Loucy (cell line): ENCODE measurements at regions not wholly inside any gene's neighbourhood (a gene's known extent, or its start where the extent isn't known, plus 50 kb on each side); places are given as distances from the start of the nearest gene placed in this dataset.

Source experiments
- EZH2phosphoT487 ChIP-seq: fragments of 200-600 bp; IDR thresholded peaks from 2 replicates; pipeline ENCODE4 v1.6.1; 2018; ENCODE audit warnings: antibody characterized with exemption, mild to moderate bottlenecking, moderate library complexity, borderline replicate concordance
- TF ChIP-seq, protein P1 (sequence below): fragments of 200-600 bp; sonication (generic); conservative IDR thresholded peaks from 2 replicates; pipeline ENCODE4 v1.5.1; 2014; ENCODE audit warnings: mild to moderate bottlenecking, antibody characterized with exemption, low read length

DNA sequence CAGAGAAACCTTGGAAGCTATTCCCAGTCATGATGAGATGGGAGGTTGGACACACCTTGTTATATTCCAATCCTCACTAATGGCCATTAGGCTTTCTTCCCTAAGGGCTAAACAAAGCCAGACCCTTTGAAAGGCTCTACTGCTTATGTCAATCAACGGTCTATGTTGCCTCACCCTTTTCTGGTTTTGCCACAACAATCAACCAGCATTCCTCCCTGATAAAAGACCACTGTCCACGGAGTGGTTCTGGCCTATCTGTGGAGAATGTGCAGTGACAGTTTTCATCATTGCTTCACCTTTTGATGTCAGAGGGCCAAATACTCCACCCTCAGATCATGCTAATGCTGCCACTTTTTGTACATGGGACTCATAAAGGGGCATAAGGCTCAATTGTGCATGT is 913.4 kb downstream of the RPA4 start:
- TF ChIP-seq, protein P1, sequence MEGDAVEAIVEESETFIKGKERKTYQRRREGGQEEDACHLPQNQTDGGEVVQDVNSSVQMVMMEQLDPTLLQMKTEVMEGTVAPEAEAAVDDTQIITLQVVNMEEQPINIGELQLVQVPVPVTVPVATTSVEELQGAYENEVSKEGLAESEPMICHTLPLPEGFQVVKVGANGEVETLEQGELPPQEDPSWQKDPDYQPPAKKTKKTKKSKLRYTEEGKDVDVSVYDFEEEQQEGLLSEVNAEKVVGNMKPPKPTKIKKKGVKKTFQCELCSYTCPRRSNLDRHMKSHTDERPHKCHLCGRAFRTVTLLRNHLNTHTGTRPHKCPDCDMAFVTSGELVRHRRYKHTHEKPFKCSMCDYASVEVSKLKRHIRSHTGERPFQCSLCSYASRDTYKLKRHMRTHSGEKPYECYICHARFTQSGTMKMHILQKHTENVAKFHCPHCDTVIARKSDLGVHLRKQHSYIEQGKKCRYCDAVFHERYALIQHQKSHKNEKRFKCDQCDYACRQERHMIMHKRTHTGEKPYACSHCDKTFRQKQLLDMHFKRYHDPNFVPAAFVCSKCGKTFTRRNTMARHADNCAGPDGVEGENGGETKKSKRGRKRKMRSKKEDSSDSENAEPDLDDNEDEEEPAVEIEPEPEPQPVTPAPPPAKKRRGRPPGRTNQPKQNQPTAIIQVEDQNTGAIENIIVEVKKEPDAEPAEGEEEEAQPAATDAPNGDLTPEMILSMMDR = no peak
- TF ChIP-seq EZH2phosphoT487 = no peak
